ENCODE measurements at regions not wholly inside any gene's neighbourhood (a gene's known extent, or its start where the extent isn't known, plus 50 kb on each side); places are given as distances from the start of the nearest gene placed in this dataset.

GRCh38 chr6:159439651-159440050 lies 253.4 kb downstream of the SOD2 start:
- DNase-seq: no peak
- intact Hi-C loops (cut with DNase I; ENCODE audit: low total_unique reads): no loop called here
- TF ChIP-seq CTCF (IDR thresholded peaks at IDR 0.05): no peak
- no peak overlapping the region for H3K4me3 ChIP-seq
- no peaks in the 10 kb centered on the region for H3K27me3 ChIP-seq
- no peaks in the 10 kb centered on the region for H3K4me1 ChIP-seq
- no peak overlapping the region for H3K27ac ChIP-seq
- no peaks in the 10 kb centered on the region for H3K36me3 ChIP-seq
- H3K9me3 ChIP-seq: peaks cover 0 to 2% (median 0%) of the 10 kb centered on the region in 3 donors

GRCh38 chr6:159438106-159438505 lies 254.9 kb downstream of the SOD2 start:
- DNase-seq: no peak
- H3K4me1 ChIP-seq: no peaks in the 10 kb centered on the region
- peaks cover 0 to 17% (median 8%) of the 10 kb centered on the region in 3 donors for H3K9me3 ChIP-seq
- intact Hi-C loops (cut with DNase I; ENCODE audit: low total_unique reads): no loop called here
- H3K27me3 ChIP-seq: no peaks in the 10 kb centered on the region
- H3K4me3 ChIP-seq: no peak overlapping the region
- no peaks in the 10 kb centered on the region for H3K36me3 ChIP-seq
- H3K27ac ChIP-seq: no peak overlapping the region
- TF ChIP-seq CTCF (IDR thresholded peaks at IDR 0.05): no peak

GRCh38 chr6:159436581-159436980 lies 256.5 kb downstream of the SOD2 start:
- Histone ChIP-seq H3K9me3 (peaks cover 0 to 28% (median 8%) of the 10 kb centered on the region in 3 donors), H3K27me3 (no peaks in the 10 kb centered on the region), H3K27ac (no peak overlapping the region), H3K4me3 (no peak overlapping the region), H3K4me1 (no peaks in the 10 kb centered on the region), H3K36me3 (no peaks in the 10 kb centered on the region)
- intact Hi-C loops (cut with DNase I; ENCODE audit: low total_unique reads): no loop called here
- DNase-seq: no peak
- no peak for TF ChIP-seq CTCF (IDR thresholded peaks at IDR 0.05)

GRCh38 chr6:159435701-159436100 lies 257.3 kb downstream of the SOD2 start:
- H3K9me3 ChIP-seq: peaks cover 0 to 28% (median 8%) of the 10 kb centered on the region in 3 donors
- no peaks in the 10 kb centered on the region for H3K27me3 ChIP-seq
- no peak for TF ChIP-seq CTCF (IDR thresholded peaks at IDR 0.05)
- no peak overlapping the region for H3K4me3 ChIP-seq
- intact Hi-C loops (cut with DNase I; ENCODE audit: low total_unique reads): no loop called here
- no peaks in the 10 kb centered on the region for H3K36me3 ChIP-seq
- H3K27ac ChIP-seq: no peak overlapping the region
- DNase-seq: no peak
- H3K4me1 ChIP-seq: no peaks in the 10 kb centered on the region

GRCh38 chr6:159434410-159434809 lies 258.6 kb downstream of the SOD2 start:
- H3K4me1 ChIP-seq: no peaks in the 10 kb centered on the region
- no peak for TF ChIP-seq CTCF (IDR thresholded peaks at IDR 0.05)
- H3K27ac ChIP-seq: no peak overlapping the region
- H3K36me3 ChIP-seq: no peaks in the 10 kb centered on the region
- peaks cover 0 to 28% (median 8%) of the 10 kb centered on the region in 3 donors for H3K9me3 ChIP-seq
- H3K27me3 ChIP-seq: no peaks in the 10 kb centered on the region
- intact Hi-C loops (cut with DNase I; ENCODE audit: low total_unique reads): no loop called here
- DNase-seq: no peak
- H3K4me3 ChIP-seq: no peak overlapping the region

GRCh38 chr6:159433550-159433949 lies 259.5 kb downstream of the SOD2 start:
- DNase-seq: no peak
- Histone ChIP-seq H3K27ac (no peak overlapping the region), H3K36me3 (no peaks in the 10 kb centered on the region), H3K9me3 (peaks cover 0 to 28% (median 8%) of the 10 kb centered on the region in 3 donors), H3K4me3 (no peak overlapping the region), H3K4me1 (no peaks in the 10 kb centered on the region), H3K27me3 (no peaks in the 10 kb centered on the region)
- TF ChIP-seq CTCF (IDR thresholded peaks at IDR 0.05): no peak
- intact Hi-C loops (cut with DNase I; ENCODE audit: low total_unique reads): no loop called here
